ENCODE measurements at regions not wholly inside any gene's neighbourhood (a gene's known extent, or its start where the extent isn't known, plus 50 kb on each side); places are given as distances from the start of the nearest gene placed in this dataset.

DNA sequence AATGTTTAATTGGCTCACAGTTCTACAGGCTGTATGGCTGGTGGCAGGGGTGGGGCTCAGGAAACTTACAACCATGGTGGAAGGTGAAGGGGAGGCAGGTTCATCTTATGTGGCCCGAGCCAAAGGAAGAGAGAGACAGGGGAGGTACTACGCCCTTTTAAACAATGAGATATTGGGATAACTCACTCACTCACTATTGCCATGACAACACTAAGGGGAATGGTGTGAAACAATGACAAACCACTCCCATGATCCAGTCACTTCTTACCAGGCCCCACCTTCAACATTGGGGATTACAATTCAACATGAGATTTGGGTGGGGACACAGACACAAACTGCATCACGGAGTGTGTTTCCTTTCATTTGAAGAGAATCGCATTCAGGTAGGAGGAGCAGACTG is 220.9 kb downstream of the GADD45G start:
- 86% methylated on average over 4 of the region's 4 CpGs; no CpG with 5 or more reads in 1 of the 2 experiments for WGBS, 2 experiments (ENCODE audit: extremely low coverage in 1 of 2, insufficient coverage in 1 of 2, insufficient read length in 1 of 2, insufficient replicate concordance in 2 of 2, low coverage in 1 of 2, low lambda C conversion rate in 2 of 2, missing lambda C conversion rate in 1 of 2)
- peaks cover 0 to 2% (median 0%) of the 10 kb centered on the region in 4 experiments; a peak in 1 of 7 replicates for H3K4me1 ChIP-seq (replicated peaks in 1 of 4; ENCODE audit: control insufficient read depth in 3 of 4, insufficient read depth in 4 of 4, low read length in 3 of 4)
- CTCF ChIA-PET (ENCODE audit: partially characterized antibody): interaction anchor here (0.7 to 2.1 kb wide), 3 partner anchors 12 to 354 kb away, joined by 3 to 10 read pairs (median 5); no protein-coding TSS in a partner anchor
- TF ChIP-seq SIX5 (IDR thresholded peaks at IDR 0.05; ENCODE audit: low read depth, low read length) (no peak), POU5F1 (IDR thresholded peaks at IDR 0.05; ENCODE audit: low read depth, low read length) (no peak), SIN3A (conservative IDR thresholded peaks at IDR 0.05 in 1 of 2, IDR thresholded peaks at IDR 0.05 in 1 of 2; ENCODE audit: low read depth in 1 of 2, low read length in 2 of 2) (no peak), RNF2 (IDR thresholded peaks at IDR 0.05; ENCODE audit: borderline replicate concordance, low read depth, low read length, missing control alignments, poor library complexity, severe bottlenecking) (no peak), BCL11A (IDR thresholded peaks at IDR 0.05; ENCODE audit: low read depth in 2 of 2, low read length in 2 of 2) (no peak), EP300 (IDR thresholded peaks at IDR 0.05; ENCODE audit: borderline replicate concordance in 1 of 2, low read depth in 2 of 2, low read length in 2 of 2) (no peak), CHD2 (IDR thresholded peaks at IDR 0.05; ENCODE audit: low read length) (no peak), BRCA1 (IDR thresholded peaks at IDR 0.05; ENCODE audit: low read depth, low read length) (no peak), SRF (IDR thresholded peaks at IDR 0.05; ENCODE audit: low read depth, low read length) (no peak), CREB1 (IDR thresholded peaks at IDR 0.05) (no peak), CHD1 (IDR thresholded peaks at IDR 0.05; ENCODE audit: low read depth, low read length) (no peak)
- TF ChIP-seq, protein P1, sequence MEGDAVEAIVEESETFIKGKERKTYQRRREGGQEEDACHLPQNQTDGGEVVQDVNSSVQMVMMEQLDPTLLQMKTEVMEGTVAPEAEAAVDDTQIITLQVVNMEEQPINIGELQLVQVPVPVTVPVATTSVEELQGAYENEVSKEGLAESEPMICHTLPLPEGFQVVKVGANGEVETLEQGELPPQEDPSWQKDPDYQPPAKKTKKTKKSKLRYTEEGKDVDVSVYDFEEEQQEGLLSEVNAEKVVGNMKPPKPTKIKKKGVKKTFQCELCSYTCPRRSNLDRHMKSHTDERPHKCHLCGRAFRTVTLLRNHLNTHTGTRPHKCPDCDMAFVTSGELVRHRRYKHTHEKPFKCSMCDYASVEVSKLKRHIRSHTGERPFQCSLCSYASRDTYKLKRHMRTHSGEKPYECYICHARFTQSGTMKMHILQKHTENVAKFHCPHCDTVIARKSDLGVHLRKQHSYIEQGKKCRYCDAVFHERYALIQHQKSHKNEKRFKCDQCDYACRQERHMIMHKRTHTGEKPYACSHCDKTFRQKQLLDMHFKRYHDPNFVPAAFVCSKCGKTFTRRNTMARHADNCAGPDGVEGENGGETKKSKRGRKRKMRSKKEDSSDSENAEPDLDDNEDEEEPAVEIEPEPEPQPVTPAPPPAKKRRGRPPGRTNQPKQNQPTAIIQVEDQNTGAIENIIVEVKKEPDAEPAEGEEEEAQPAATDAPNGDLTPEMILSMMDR (IDR thresholded peaks at IDR 0.05; ENCODE audit: control extremely low read depth in 1 of 3, insufficient read depth in 1 of 3, low read depth in 1 of 3, low read length in 3 of 3): no peak

More for the DNA sequence above, 220.9 kb downstream of the GADD45G start:
- Histone ChIP-seq H4K5ac (ENCODE audit: insufficient read length, low read depth, low read length) (no peak overlapping the region), H4K91ac (replicated peaks; ENCODE audit: insufficient read length, low read length) (no peak overlapping the region), H3K14ac (ENCODE audit: insufficient read length) (no peak overlapping the region), H3K79me2 (ENCODE audit: control insufficient read depth in 1 of 2, insufficient read depth in 2 of 2, low read length in 2 of 2) (no peaks in the 10 kb centered on the region), H2AFZ (ENCODE audit: low read length) (no peak overlapping the region), H3K9ac (replicated peaks in 1 of 4; ENCODE audit: extremely low read depth in 1 of 4, low read depth in 3 of 4, low read length in 3 of 4) (no peak overlapping the region), H4K8ac (ENCODE audit: extremely low read depth, insufficient read depth, low read length) (no peak overlapping the region), H2BK5ac (ENCODE audit: low read depth, low read length) (no peak overlapping the region), H3K36me3 (ENCODE audit: control insufficient read depth in 2 of 4, insufficient read depth in 4 of 4, low read length in 3 of 4) (no peaks in the 10 kb centered on the region), H3K27ac (ENCODE audit: low read depth, low read length) (no peak overlapping the region), H3K9me3 (ENCODE audit: insufficient read depth in 2 of 2, low read depth in 1 of 2, low read length in 1 of 2) (0 out of 4 replicates have a peak, but pooled peaks cover 0 to 3% of the 10 kb centered on the region in 2 experiments), H2AK5ac (ENCODE audit: low read depth, low read length) (no peak overlapping the region), H3K56ac (replicated peaks; ENCODE audit: insufficient read length, low read depth, low read length) (no peak overlapping the region), H2BK15ac (ENCODE audit: low read length) (no peak overlapping the region), H3K23me2 (ENCODE audit: low read depth, low read length) (no peaks in the 10 kb centered on the region; the same call in 1 of the 2 replicates), H3K4me2 (ENCODE audit: insufficient read depth in 1 of 2, low read depth in 2 of 2, low read length in 2 of 2) (no peak overlapping the region), H3K23ac (ENCODE audit: insufficient read length) (no peak overlapping the region), H3K4ac (replicated peaks; ENCODE audit: insufficient read length, low read depth, low read length) (no peak overlapping the region), H4K20me1 (replicated peaks in 1 of 2; ENCODE audit: control insufficient read depth in 1 of 2, insufficient read depth in 2 of 2, low read length in 2 of 2) (no peaks in the 10 kb centered on the region), H3K4me3 (ENCODE audit: extremely low read depth in 1 of 4, insufficient read depth in 2 of 4, low read depth in 3 of 4, low read length in 4 of 4) (no peak overlapping the region), H2BK20ac (ENCODE audit: low read length) (no peak overlapping the region), H3K18ac (ENCODE audit: extremely low read depth, low read length) (no peak overlapping the region), H2BK12ac (ENCODE audit: low read depth, low read length) (no peak overlapping the region), H3K79me1 (ENCODE audit: low read depth, low read length) (no peaks in the 10 kb centered on the region), H3K27me3 (replicated peaks in 1 of 4; ENCODE audit: control insufficient read depth in 3 of 4, extremely low read depth in 1 of 4, insufficient read depth in 3 of 4, low read length in 3 of 4) (peaks cover 0 to 2% (median 0%) of the 10 kb centered on the region in 4 experiments; a peak in 1 of 7 replicates), H2BK120ac (replicated peaks; ENCODE audit: low read depth, low read length) (no peak overlapping the region)
- FAIRE-seq (no peak), DNase-seq (ENCODE audit: low read depth in 1 of 2, low spot score in 2 of 2) (no peak)
- POLR2A ChIA-PET (ENCODE audit: partially characterized antibody): no interaction called here

All from H1 (cell line).